CD14-positive monocyte (primary cell): ENCODE measurements at regions not wholly inside any gene's neighbourhood (a gene's known extent, or its start where the extent isn't known, plus 50 kb on each side); places are given as distances from the start of the nearest gene placed in this dataset.

Experiments
- DNase-seq, 3 donors: peaks; one replicate each; pipeline ENCODE4 v3.0.0-alpha.2; 2011 to 2022
- H2AFZ ChIP-seq: 2 replicates; pipeline ENCODE4 v1.6.0; 2012; ENCODE audit warnings: mild to moderate bottlenecking, low read depth, low read length, inconsistent platforms; ENCODE audit not compliant: insufficient read depth, poor library complexity, severe bottlenecking
- H3K27ac ChIP-seq, 2 donors: 1 replicate in 1 of 2; 2 replicates in 1 of 2; pipeline ENCODE4 v1.5.1; 2012 to 2013; ENCODE audit warnings: low read length in 2 of 2, control low read depth in 1 of 2, inconsistent platforms in 1 of 2, low read depth in 1 of 2, mild to moderate bottlenecking in 1 of 2
- H3K27me3 ChIP-seq, 2 donors: one replicate each; pipeline versions ENCODE4 v1.6.0 to v1.6.1; 2011 to 2013; ENCODE audit warnings: low read length in 2 of 2; ENCODE audit not compliant: control insufficient read depth in 2 of 2, insufficient read depth in 2 of 2
- H3K36me3 ChIP-seq, 2 donors: replicated peaks in 1 of 2; 1 replicate in 1 of 2; 2 replicates in 1 of 2; pipeline versions ENCODE4 v1.5.1 to v1.6.1; 2012 to 2013; ENCODE audit warnings: low read length in 2 of 2, control low read depth in 1 of 2, inconsistent platforms in 1 of 2, mild to moderate bottlenecking in 1 of 2; ENCODE audit not compliant: insufficient read depth in 2 of 2, control insufficient read depth in 1 of 2
- H3K4me1 ChIP-seq, 2 donors: 1 replicate in 1 of 2; 2 replicates in 1 of 2; pipeline versions ENCODE4 v1.5.1 to v1.6.1; 2012 to 2013; ENCODE audit warnings: low read length in 2 of 2, control low read depth in 1 of 2, inconsistent platforms in 1 of 2, mild to moderate bottlenecking in 1 of 2, moderate library complexity in 1 of 2; ENCODE audit not compliant: insufficient read depth in 2 of 2, control insufficient read depth in 1 of 2
- H3K4me2 ChIP-seq: replicated peaks from 2 replicates; pipeline ENCODE3; 2012; ENCODE audit warnings: low read length, moderate library complexity, mild to moderate bottlenecking; ENCODE audit not compliant: poor library complexity, severe bottlenecking; ENCODE audit errors: extremely low read depth
- H3K4me3 ChIP-seq, 3 experiments: fragments of 200-600 bp in 1 of 3; sonication (generic) in 1 of 3; replicated peaks in 1 of 3; 1 replicate in 2 of 3; 2 replicates in 1 of 3; pipeline ENCODE4 v1.5.1; 2011 to 2013; ENCODE audit warnings: low read length in 3 of 3, mild to moderate bottlenecking in 3 of 3, control low read depth in 2 of 3, low read depth in 2 of 3, inconsistent platforms in 1 of 3, moderate library complexity in 1 of 3
- H3K79me2 ChIP-seq: 2 replicates; pipeline ENCODE4 v1.6.0; 2012; ENCODE audit warnings: mild to moderate bottlenecking, control low read depth, inconsistent platforms, low read length, moderate library complexity; ENCODE audit not compliant: insufficient read depth
- H3K9ac ChIP-seq: 2 replicates; pipeline ENCODE4 v1.6.0; 2017; ENCODE audit warnings: low read length, mild to moderate bottlenecking; ENCODE audit not compliant: insufficient read depth, poor library complexity, severe bottlenecking
- H3K9me3 ChIP-seq, 2 donors: replicated peaks in 1 of 2; 1 replicate in 1 of 2; 2 replicates in 1 of 2; pipeline versions ENCODE4 v1.5.1 to v1.6.1; 2012 to 2013; ENCODE audit warnings: low read length in 2 of 2, control low read depth in 1 of 2; ENCODE audit not compliant: control insufficient read depth in 1 of 2, insufficient read depth in 1 of 2
- H4K20me1 ChIP-seq: 2 replicates; pipeline ENCODE4 v1.6.0; 2012; ENCODE audit warnings: mild to moderate bottlenecking, low read length, control low read depth, moderate library complexity; ENCODE audit not compliant: insufficient read depth
- H3K27ac Mint-ChIP-seq, 7 donors: one replicate each; pipeline ENCODE4 v1.8.0; 2020; ENCODE audit warnings: mild to moderate bottlenecking in 7 of 7, mixed read lengths in 7 of 7, moderate library complexity in 6 of 7, inconsistent platforms in 2 of 7
- H3K27me3 Mint-ChIP-seq, 3 donors: one replicate each; pipeline ENCODE4 v1.8.0; 2021 to 2022; ENCODE audit warnings: low read depth in 3 of 3, mild to moderate bottlenecking in 3 of 3, mixed read lengths in 3 of 3, moderate library complexity in 3 of 3, inconsistent platforms in 1 of 3
- H3K36me3 Mint-ChIP-seq, 2 donors: one replicate each; pipeline ENCODE4 v1.8.0; 2020; ENCODE audit warnings: mixed read lengths in 2 of 2, inconsistent platforms in 1 of 2, mild to moderate bottlenecking in 1 of 2
- H3K4me1 Mint-ChIP-seq: one replicate; pipeline ENCODE4 v1.8.0; 2020; ENCODE audit warnings: mild to moderate bottlenecking, mixed read lengths
- H3K4me3 Mint-ChIP-seq, 2 donors: one replicate each; pipeline ENCODE4 v1.8.0; 2020; ENCODE audit warnings: mild to moderate bottlenecking in 2 of 2, mixed read lengths in 2 of 2, moderate library complexity in 1 of 2
- H3K9me3 Mint-ChIP-seq, 7 donors: one replicate each; pipeline ENCODE4 v1.8.0; 2020 to 2022; ENCODE audit warnings: mixed read lengths in 7 of 7, mild to moderate bottlenecking in 6 of 7, moderate library complexity in 6 of 7, inconsistent platforms in 2 of 7
- WGBS: methylation state at CpG from one replicate; pipeline ENCODE4 v1.1.5; 2013; ENCODE audit warnings: missing lambda C conversion rate; ENCODE audit not compliant: insufficient coverage; 5-methylcytosine and 5-hydroxymethylcytosine counted together
- intact Hi-C, 2 donors: fragments of 100-400 bp; cut with micrococcal nuclease; formaldehyde crosslinking; loops; one replicate each; pipeline versions ENCODE4 v1.15.0 to v1.15.1; 2023
- TF ChIP-seq, protein P1 (sequence below): fragments of 200-600 bp; IDR thresholded peaks from one replicate; pipeline ENCODE4 v1.8.0; 2022; ENCODE audit warnings: antibody characterized with exemption, mild to moderate bottlenecking

DNA sequence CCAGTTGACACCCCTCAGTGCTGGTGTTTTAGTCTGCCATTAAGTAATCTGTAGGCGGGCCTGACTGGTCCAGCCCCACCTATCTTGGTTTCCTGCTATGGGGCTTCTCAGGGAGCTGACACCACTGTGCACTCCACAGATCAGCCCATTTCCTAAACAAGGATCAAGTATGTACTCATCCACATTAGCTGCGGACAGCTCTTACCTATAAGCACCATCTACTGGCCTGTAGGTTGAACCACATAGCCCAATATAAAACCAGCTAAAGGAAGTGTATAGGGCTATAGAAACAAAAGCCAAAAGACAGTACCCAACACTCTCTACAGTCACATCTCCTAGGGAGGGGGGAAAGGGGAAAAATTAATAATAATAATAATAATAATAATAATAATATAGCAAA is 353.5 kb upstream of the CXorf51B start:
- Histone ChIP-seq H4K20me1 (no peaks in the 10 kb centered on the region), H3K79me2 (no peaks in the 10 kb centered on the region), H3K9ac (no peak overlapping the region), H3K4me2 (no peak overlapping the region), H3K9me3 (no peaks in the 10 kb centered on the region), H3K4me3 (no peak overlapping the region), H2AFZ (no peak overlapping the region), H3K27ac (no peak overlapping the region), H3K36me3 (no peaks in the 10 kb centered on the region), H3K4me1 (no peaks in the 10 kb centered on the region), H3K27me3 (no peaks in the 10 kb centered on the region)
- intact Hi-C loops: no loop called here
- no peak overlapping the region for H3K27ac Mint-ChIP-seq
- H3K9me3 Mint-ChIP-seq: peaks cover 0 to 5% (median 1%) of the 10 kb centered on the region in 7 donors
- WGBS: no CpG with 5 or more reads among the region's 2 CpGs
- no peaks in the 10 kb centered on the region for H3K4me1 Mint-ChIP-seq
- no peaks in the 10 kb centered on the region for H3K27me3 Mint-ChIP-seq
- H3K4me3 Mint-ChIP-seq: no peak overlapping the region
- TF ChIP-seq, protein P1, sequence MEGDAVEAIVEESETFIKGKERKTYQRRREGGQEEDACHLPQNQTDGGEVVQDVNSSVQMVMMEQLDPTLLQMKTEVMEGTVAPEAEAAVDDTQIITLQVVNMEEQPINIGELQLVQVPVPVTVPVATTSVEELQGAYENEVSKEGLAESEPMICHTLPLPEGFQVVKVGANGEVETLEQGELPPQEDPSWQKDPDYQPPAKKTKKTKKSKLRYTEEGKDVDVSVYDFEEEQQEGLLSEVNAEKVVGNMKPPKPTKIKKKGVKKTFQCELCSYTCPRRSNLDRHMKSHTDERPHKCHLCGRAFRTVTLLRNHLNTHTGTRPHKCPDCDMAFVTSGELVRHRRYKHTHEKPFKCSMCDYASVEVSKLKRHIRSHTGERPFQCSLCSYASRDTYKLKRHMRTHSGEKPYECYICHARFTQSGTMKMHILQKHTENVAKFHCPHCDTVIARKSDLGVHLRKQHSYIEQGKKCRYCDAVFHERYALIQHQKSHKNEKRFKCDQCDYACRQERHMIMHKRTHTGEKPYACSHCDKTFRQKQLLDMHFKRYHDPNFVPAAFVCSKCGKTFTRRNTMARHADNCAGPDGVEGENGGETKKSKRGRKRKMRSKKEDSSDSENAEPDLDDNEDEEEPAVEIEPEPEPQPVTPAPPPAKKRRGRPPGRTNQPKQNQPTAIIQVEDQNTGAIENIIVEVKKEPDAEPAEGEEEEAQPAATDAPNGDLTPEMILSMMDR: no peak
- H3K36me3 Mint-ChIP-seq: no peaks in the 10 kb centered on the region
- DNase-seq: no peak

DNA sequence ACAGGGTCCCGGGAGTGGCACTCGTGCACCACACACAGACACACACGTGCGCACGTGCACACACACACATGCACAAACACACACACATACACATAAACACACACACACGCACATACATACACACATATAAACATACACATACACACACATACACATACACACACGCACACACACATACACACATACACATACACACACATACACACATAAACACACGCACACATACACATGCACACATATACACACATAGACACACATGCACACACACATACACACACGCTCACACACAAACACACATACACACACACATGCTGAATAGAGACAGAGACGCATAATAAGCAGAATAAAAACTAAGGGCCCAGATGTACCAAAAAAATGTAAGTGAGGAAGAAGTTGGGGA is 332.2 kb upstream of the CXorf51B start:
- no peak overlapping the region for H3K4me3 ChIP-seq
- no peaks in the 10 kb centered on the region for H3K36me3 ChIP-seq
- Mint-ChIP-seq H3K4me3 (no peak overlapping the region), H3K27ac (no peak overlapping the region), H3K4me1 (no peaks in the 10 kb centered on the region), H3K9me3 (peaks cover 0 to 6% (median 3%) of the 10 kb centered on the region in 7 donors), H3K27me3 (no peaks in the 10 kb centered on the region), H3K36me3 (no peaks in the 10 kb centered on the region)
- no peak overlapping the region for H3K27ac ChIP-seq
- H2AFZ ChIP-seq: no peak overlapping the region
- TF ChIP-seq, protein P1: no peak
- no peak overlapping the region for H3K9ac ChIP-seq
- H3K4me2 ChIP-seq: no peak overlapping the region
- no peaks in the 10 kb centered on the region for H3K4me1 ChIP-seq
- no peaks in the 10 kb centered on the region for H3K79me2 ChIP-seq
- peaks cover 0 to 12% of the 10 kb centered on the region in 2 donors for H3K9me3 ChIP-seq
- H3K27me3 ChIP-seq: no peaks in the 10 kb centered on the region
- DNase-seq: no peak
- no peaks in the 10 kb centered on the region for H4K20me1 ChIP-seq
- 86% methylated on average over 5 of the region's 10 CpGs for WGBS
- intact Hi-C loops: no loop called here
